ENCODE measurements at regions not wholly inside any gene's neighbourhood (a gene's known extent, or its start where the extent isn't known, plus 50 kb on each side); places are given as distances from the start of the nearest gene placed in this dataset.

- no peak overlapping the region for H3K4me3 ChIP-seq
- DNase-seq, result no peak
- H3K27me3 ChIP-seq, result no peaks in the 10 kb centered on the region
- no peaks in the 10 kb centered on the region for H3K4me1 ChIP-seq
- H3K36me3 ChIP-seq, result no peaks in the 10 kb centered on the region
- TF ChIP-seq, protein P1, sequence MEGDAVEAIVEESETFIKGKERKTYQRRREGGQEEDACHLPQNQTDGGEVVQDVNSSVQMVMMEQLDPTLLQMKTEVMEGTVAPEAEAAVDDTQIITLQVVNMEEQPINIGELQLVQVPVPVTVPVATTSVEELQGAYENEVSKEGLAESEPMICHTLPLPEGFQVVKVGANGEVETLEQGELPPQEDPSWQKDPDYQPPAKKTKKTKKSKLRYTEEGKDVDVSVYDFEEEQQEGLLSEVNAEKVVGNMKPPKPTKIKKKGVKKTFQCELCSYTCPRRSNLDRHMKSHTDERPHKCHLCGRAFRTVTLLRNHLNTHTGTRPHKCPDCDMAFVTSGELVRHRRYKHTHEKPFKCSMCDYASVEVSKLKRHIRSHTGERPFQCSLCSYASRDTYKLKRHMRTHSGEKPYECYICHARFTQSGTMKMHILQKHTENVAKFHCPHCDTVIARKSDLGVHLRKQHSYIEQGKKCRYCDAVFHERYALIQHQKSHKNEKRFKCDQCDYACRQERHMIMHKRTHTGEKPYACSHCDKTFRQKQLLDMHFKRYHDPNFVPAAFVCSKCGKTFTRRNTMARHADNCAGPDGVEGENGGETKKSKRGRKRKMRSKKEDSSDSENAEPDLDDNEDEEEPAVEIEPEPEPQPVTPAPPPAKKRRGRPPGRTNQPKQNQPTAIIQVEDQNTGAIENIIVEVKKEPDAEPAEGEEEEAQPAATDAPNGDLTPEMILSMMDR (IDR thresholded peaks at IDR 0.05), result no peak
- no peak overlapping the region for H3K27ac ChIP-seq
- no peaks in the 10 kb centered on the region for H3K9me3 ChIP-seq
- H3K9ac ChIP-seq (ENCODE audit: low read depth in 2 of 2, low read length in 2 of 2), result no peak overlapping the region
- intact Hi-C loops (cut with DNase I), result no loop called here
Observed at GRCh38 chr3:8336456-8336855, 165.2 kb upstream of the LMCD1 start.

- Histone ChIP-seq H3K9me3 (no peaks in the 10 kb centered on the region), H3K4me3 (no peak overlapping the region), H3K27me3 (no peaks in the 10 kb centered on the region), H3K36me3 (no peaks in the 10 kb centered on the region), H3K9ac (ENCODE audit: low read depth in 2 of 2, low read length in 2 of 2) (no peak overlapping the region), H3K4me1 (no peaks in the 10 kb centered on the region), H3K27ac (no peak overlapping the region)
- DNase-seq, result no peak
- TF ChIP-seq, protein P1 (IDR thresholded peaks at IDR 0.05), result no peak
- intact Hi-C loops (cut with DNase I), result no loop called here
Observed at GRCh38 chr3:8338424-8338823, 163.2 kb upstream of the LMCD1 start.

DNA sequence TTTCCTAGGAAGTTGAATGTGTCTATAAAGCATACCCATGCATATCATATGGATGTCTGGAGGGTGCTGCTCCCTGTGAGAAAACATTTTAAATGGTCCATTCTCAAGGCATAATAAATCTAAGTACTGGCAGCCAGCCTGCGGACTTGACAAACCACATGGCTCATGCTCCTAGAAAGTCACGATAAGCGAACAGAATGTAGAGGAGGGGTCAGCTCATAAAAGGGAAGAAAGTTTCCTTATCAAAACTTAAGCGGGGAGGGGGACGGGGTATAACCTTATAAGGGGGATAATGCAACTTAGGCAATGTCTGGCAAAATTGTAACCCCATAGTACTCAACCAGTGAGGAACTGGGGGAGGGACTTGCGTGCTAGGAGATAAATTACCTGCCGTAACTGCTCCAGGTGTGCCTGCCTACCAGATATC lies 159.8 kb upstream of the LMCD1 start:
- H3K36me3 ChIP-seq, result no peaks in the 10 kb centered on the region
- no peak overlapping the region for H3K9ac ChIP-seq (ENCODE audit: low read depth in 2 of 2, low read length in 2 of 2)
- no peak overlapping the region for H3K27ac ChIP-seq
- no peaks in the 10 kb centered on the region for H3K27me3 ChIP-seq
- no peaks in the 10 kb centered on the region for H3K4me1 ChIP-seq
- intact Hi-C loops (cut with DNase I), result no loop called here
- no peaks in the 10 kb centered on the region for H3K9me3 ChIP-seq
- no peak overlapping the region for H3K4me3 ChIP-seq
- TF ChIP-seq, protein P1 (IDR thresholded peaks at IDR 0.05), result no peak
- DNase-seq, result no peak

DNA sequence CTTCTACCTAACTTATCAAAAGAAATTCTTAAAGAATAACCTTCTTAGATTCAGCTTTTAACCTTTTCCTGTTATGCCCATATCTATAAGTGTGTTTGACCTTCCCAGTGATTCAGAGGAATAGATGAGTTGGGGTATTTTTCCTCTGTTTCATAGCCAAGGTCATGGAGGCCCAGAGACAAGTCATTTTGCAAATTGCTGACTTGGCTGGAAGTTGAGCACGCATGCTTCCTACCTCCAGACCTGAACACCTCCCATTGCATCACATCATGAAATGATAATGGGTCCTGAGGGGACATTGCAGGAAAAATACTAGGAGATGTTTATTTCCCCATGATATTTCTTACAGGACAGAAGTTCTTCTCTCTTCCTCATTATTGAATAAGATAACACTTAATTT lies 158.6 kb upstream of the LMCD1 start:
- no peak for DNase-seq

DNA sequence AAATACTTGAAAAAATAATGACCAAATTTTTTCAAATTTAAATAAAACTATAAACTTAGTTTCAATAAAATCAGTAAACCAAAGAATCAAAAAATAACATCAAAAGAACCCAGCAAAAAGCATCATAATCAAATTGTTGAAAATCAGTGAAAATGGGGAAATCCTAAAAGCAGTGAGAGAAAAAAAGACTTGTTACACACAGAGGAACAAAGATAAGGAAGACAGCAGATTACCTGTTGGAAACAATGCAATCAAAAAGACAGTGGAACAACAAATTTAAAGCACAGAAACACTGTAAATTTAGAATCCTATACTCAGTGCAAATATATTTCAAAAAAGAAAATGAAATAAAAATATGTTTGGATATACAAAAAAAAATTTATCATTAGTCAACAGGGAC lies 156.2 kb upstream of the LMCD1 start:
- Histone ChIP-seq H3K36me3 (no peaks in the 10 kb centered on the region), H3K27me3 (no peaks in the 10 kb centered on the region), H3K9me3 (no peaks in the 10 kb centered on the region), H3K9ac (ENCODE audit: low read depth in 2 of 2, low read length in 2 of 2) (no peak overlapping the region), H3K4me1 (no peaks in the 10 kb centered on the region), H3K27ac (no peak overlapping the region), H3K4me3 (no peak overlapping the region)
- intact Hi-C loops (cut with DNase I), result no loop called here
- DNase-seq, result no peak
- TF ChIP-seq, protein P1 (IDR thresholded peaks at IDR 0.05), result no peak

More for the DNA sequence above, 158.6 kb upstream of the LMCD1 start:
- H3K27me3 ChIP-seq, result no peaks in the 10 kb centered on the region
- no peaks in the 10 kb centered on the region for H3K36me3 ChIP-seq
- intact Hi-C loops (cut with DNase I), result no loop called here
- no peaks in the 10 kb centered on the region for H3K4me1 ChIP-seq
- H3K9me3 ChIP-seq, result no peaks in the 10 kb centered on the region
- no peak overlapping the region for H3K27ac ChIP-seq
- no peak overlapping the region for H3K4me3 ChIP-seq
- TF ChIP-seq, protein P1 (IDR thresholded peaks at IDR 0.05), result no peak
- no peak overlapping the region for H3K9ac ChIP-seq (ENCODE audit: low read depth in 2 of 2, low read length in 2 of 2)

- Histone ChIP-seq H3K9ac (ENCODE audit: low read depth in 2 of 2, low read length in 2 of 2) (no peak overlapping the region), H3K36me3 (no peaks in the 10 kb centered on the region), H3K27me3 (no peaks in the 10 kb centered on the region), H3K9me3 (no peaks in the 10 kb centered on the region), H3K4me3 (no peak overlapping the region), H3K27ac (no peak overlapping the region), H3K4me1 (no peaks in the 10 kb centered on the region)
- no peak for DNase-seq
- TF ChIP-seq, protein P1 (IDR thresholded peaks at IDR 0.05), result no peak
- intact Hi-C loops (cut with DNase I), result no loop called here
Observed at GRCh38 chr3:8348076-8348475, 153.5 kb upstream of the LMCD1 start.
